Keratinocyte (primary cell): ENCODE measurements at regions not wholly inside any gene's neighbourhood (a gene's known extent, or its start where the extent isn't known, plus 50 kb on each side); places are given as distances from the start of the nearest gene placed in this dataset.

Source experiments
- CTCF ChIP-seq, 3 experiments: IDR thresholded peaks in 1 of 3; conservative IDR thresholded peaks in 1 of 3; optimal IDR thresholded peaks in 1 of 3; 2 replicates in 2 of 3; 3 replicates in 1 of 3; pipeline versions ENCODE3 to v1.5.1; 2011; ENCODE audit warnings: low read length in 3 of 3, mild to moderate bottlenecking in 3 of 3, moderate library complexity in 2 of 3, control low read depth in 1 of 3, inconsistent platforms in 1 of 3; ENCODE audit not compliant: insufficient read depth in 2 of 3; ENCODE audit errors: extremely low read depth in 1 of 3
- EZH2 ChIP-seq: IDR thresholded peaks from one replicate; pipeline ENCODE4 v1.6.1; 2012; ENCODE audit warnings: inconsistent platforms, mild to moderate bottlenecking, low read length, moderate library complexity

- TF ChIP-seq CTCF (optimal IDR thresholded peaks at IDR 0.05 in 1 of 3, IDR thresholded peaks at IDR 0.05 in 1 of 3, conservative IDR thresholded peaks at IDR 0.05 in 1 of 3; ENCODE audit: extremely low read depth in 1 of 3, insufficient read depth in 2 of 3, low read length in 3 of 3) (no peak), EZH2 (no peak)
Observed at GRCh38 chr18:51498085-51498855, 300.8 kb upstream of the MEX3C start.
